HepG2 (cell line): ENCODE measurements at regions not wholly inside any gene's neighbourhood (a gene's known extent, or its start where the extent isn't known, plus 50 kb on each side); places are given as distances from the start of the nearest gene placed in this dataset.

Experiments
- ATAC-seq: fragments of 200-7000 bp; cut with Tn5 transposase; 3 replicates; pipeline ENCODE4 v1.9.1; 2020; ENCODE audit warnings: mild to moderate bottlenecking, moderate library complexity
- BruUV-seq: library from RNA; stranded (reverse); fragments of 400-500 nt; replicated peaks from 2 replicates; lab custom pipeline; 2021; lab: Mats Ljungman, UMichigan
- CTCF ChIA-PET: fragments of 300-600 bp; formaldehyde crosslinking; extraction: SDS; loops from one replicate; lab custom pipeline; 2021; ENCODE audit warnings: low total read pairs, inconsistent platforms, low intra/inter-chr PET ratio; lab: Yijun Ruan, JAX
- POLR2A ChIA-PET: fragments of 350-600 bp; sonication (Branson Sonifier 250); formaldehyde crosslinking; loops from one replicate; lab custom pipeline; 2020; ENCODE audit warnings: antibody characterized with exemption, inconsistent platforms; lab: Yijun Ruan, JAX
- DNase-seq: peaks from one replicate; pipeline ENCODE4 v3.0.0-alpha.2; 2015; ENCODE audit warnings: low spot score
- FAIRE-seq: peaks from 3 replicates; lab custom pipeline; 2011; peaks lifted over from hg19 to GRCh38; lab: Jason Lieb, UNC
- H2AFZ ChIP-seq: one replicate; pipeline ENCODE4 v1.6.1; 2011; ENCODE audit warnings: low read length, inconsistent platforms
- H3K27ac ChIP-seq: fragments of 300-600 bp; 3 replicates; pipeline ENCODE4 v1.8.0; 2011; ENCODE audit warnings: mixed run types, mild to moderate bottlenecking, mixed read lengths, low read length, inconsistent platforms; ENCODE audit not compliant: insufficient read depth; ENCODE audit errors: extremely low read length
- H3K27me3 ChIP-seq, 2 experiments: fragments of 200-600 bp in 1 of 2; 2 replicates in 1 of 2; 3 replicates in 1 of 2; pipeline versions ENCODE4 v1.6.0 to v1.8.0; 2011; ENCODE audit warnings: low read length in 2 of 2, mild to moderate bottlenecking in 2 of 2, moderate library complexity in 2 of 2, inconsistent platforms in 1 of 2; ENCODE audit not compliant: insufficient read depth in 2 of 2, control insufficient read depth in 1 of 2
- H3K36me3 ChIP-seq, 2 experiments: fragments of 200-600 bp in 1 of 2; replicated peaks in 1 of 2; 2 replicates in 1 of 2; 3 replicates in 1 of 2; pipeline versions ENCODE4 v1.5.1 to v1.8.0; 2011; ENCODE audit warnings: low read length in 2 of 2, inconsistent platforms in 1 of 2; ENCODE audit not compliant: insufficient read depth in 2 of 2, control insufficient read depth in 1 of 2
- H3K4me1 ChIP-seq: 2 replicates; pipeline ENCODE4 v1.5.1; 2012; ENCODE audit warnings: low read length, inconsistent platforms; ENCODE audit not compliant: insufficient read depth
- H3K4me2 ChIP-seq: 2 replicates; pipeline ENCODE4 v1.6.0; 2011; ENCODE audit warnings: low read depth, low read length, inconsistent platforms
- H3K4me3 ChIP-seq, 3 experiments: fragments of 200-600 bp in 1 of 3; sonication (generic), shearing (Covaris generic) in 1 of 3; replicated peaks in 1 of 3; 2 replicates each; pipeline ENCODE4 v1.5.1; 2011 to 2016; ENCODE audit warnings: low read length in 3 of 3, inconsistent platforms in 2 of 3, low read depth in 2 of 3, mild to moderate bottlenecking in 2 of 3, control low read depth in 1 of 3, mixed read lengths in 1 of 3; ENCODE audit not compliant: insufficient read depth in 1 of 3
- H3K79me2 ChIP-seq: one replicate; pipeline ENCODE4 v1.6.1; 2011; ENCODE audit warnings: low read length, inconsistent platforms; ENCODE audit not compliant: insufficient read depth
- H3K9ac ChIP-seq: 2 replicates; pipeline ENCODE4 v1.6.0; 2011; ENCODE audit warnings: mild to moderate bottlenecking, low read depth, low read length, inconsistent platforms; ENCODE audit not compliant: insufficient read depth
- H3K9me3 ChIP-seq: 2 replicates; pipeline ENCODE4 v1.5.1; 2012; ENCODE audit warnings: mild to moderate bottlenecking, low read length
- H4K20me1 ChIP-seq: 2 replicates; pipeline ENCODE4 v1.6.0; 2011; ENCODE audit warnings: inconsistent platforms, mild to moderate bottlenecking, low read length, moderate library complexity; ENCODE audit not compliant: insufficient read depth
- FOSL2 ChIP-seq: sonication (generic); formaldehyde crosslinking; IDR thresholded peaks from 2 replicates; pipeline ENCODE4 v1.4.0; 2020; ENCODE audit warnings: missing genetic modification reagents
- MAFK ChIP-seq, 2 experiments: IDR thresholded peaks in 1 of 2; conservative IDR thresholded peaks in 1 of 2; 2 replicates each; pipeline ENCODE4 v1.6.1; 2011; ENCODE audit warnings: improper control_type of control experiment in 2 of 2, low read length in 2 of 2
- NFE2L2 ChIP-seq: fragments of 150-350 bp; IDR thresholded peaks from 2 replicates; pipeline ENCODE4 v1.6.1; 2014; ENCODE audit warnings: low read length
- PHB2 ChIP-seq: fragments of 450-650 bp; IDR thresholded peaks from 2 replicates; pipeline ENCODE4 v1.6.1; 2018; ENCODE audit not compliant: partially characterized antibody
- RARA ChIP-seq: IDR thresholded peaks from 2 replicates; pipeline ENCODE4 v1.6.1; 2016; ENCODE audit warnings: missing genetic modification reagents, missing compliant biosample characterization
- WGBS: methylation state at CpG from one replicate; pipeline ENCODE4 v1.1.6; 2017; ENCODE audit warnings: low lambda C conversion rate; 5-methylcytosine and 5-hydroxymethylcytosine counted together
- in situ Hi-C: cut with HindIII; loops from 2 replicates; pipeline ENCODE4 v1.10.0; 2017; ENCODE audit warnings: low pct_unique_long_range_greater_than_20kb; ENCODE audit not compliant: extremely low pct_ligation_motif_present
- intact Hi-C: fragments of 100-400 bp; cut with micrococcal nuclease; formaldehyde crosslinking; loops from one replicate; pipeline ENCODE4 v1.10.0; 2022; ENCODE audit not compliant: unreplicated experiment

- Histone ChIP-seq H3K4me2 (no peak overlapping the region), H3K27me3 (peaks cover 1 to 9% of the 10 kb centered on the region in 2 experiments; a peak in 1 of 5 replicates), H3K9ac (no peak overlapping the region), H2AFZ (no peak overlapping the region), H3K27ac (no peak overlapping the region), H3K4me1 (peaks cover 7% of the 10 kb centered on the region; the same call in 1 of the 2 replicates), H3K9me3 (no peaks in the 10 kb centered on the region), H3K79me2 (no peaks in the 10 kb centered on the region), H3K36me3 (no peaks in the 10 kb centered on the region), H4K20me1 (no peaks in the 10 kb centered on the region), H3K4me3 (no peak overlapping the region)
- 9% methylated on average over 8 of the region's 8 CpGs for WGBS
- DNase-seq, result no peak
- in situ Hi-C loops (no loop called here), intact Hi-C loops (no loop called here)
- ATAC-seq, result no peak; the same call in 2 of the 3 replicates
- TF ChIP-seq PHB2, result no peak
- no TSS peak for BruUV-seq
- CTCF ChIA-PET, result no interaction called here
- no peak for FAIRE-seq
- POLR2A ChIA-PET, result no interaction called here
Observed at GRCh38 chr20:61115364-61116065, 136.5 kb upstream of the CDH4 start.

GRCh38 chr20:61117725-61118124 is 134.3 kb upstream of the CDH4 start:
- Histone ChIP-seq H3K36me3 (no peaks in the 10 kb centered on the region), H3K9me3 (no peaks in the 10 kb centered on the region), H3K27ac (no peak overlapping the region), H2AFZ (no peak overlapping the region), H3K27me3 (peaks cover 1 to 21% of the 10 kb centered on the region in 2 experiments; a peak in 2 of 5 replicates), H4K20me1 (no peaks in the 10 kb centered on the region), H3K4me3 (no peak overlapping the region), H3K4me2 (no peak overlapping the region), H3K79me2 (no peaks in the 10 kb centered on the region), H3K9ac (no peak overlapping the region), H3K4me1 (peaks cover 7% of the 10 kb centered on the region; the same call in 1 of the 2 replicates)
- TF ChIP-seq MAFK (conservative IDR thresholded peaks at IDR 0.05 in 1 of 2, IDR thresholded peaks at IDR 0.05 in 1 of 2; ENCODE audit: low read length in 2 of 2) (peak; percentile 3 to 35; a peak in 2 of 4 replicates), RARA (CRISPR knock-in tag) (no peak), NFE2L2 (peak; percentile 84), FOSL2 (CRISPR knock-in tag) (peak; percentile 70)
- ATAC-seq, result peak; percentile 54
- in situ Hi-C loops (no loop called here), intact Hi-C loops (no loop called here)
- FAIRE-seq, result no peak
- ChIA-PET CTCF (no interaction called here), POLR2A (no interaction called here)
- WGBS, result 1% methylated on average over 5 of the region's 5 CpGs
- no peak for DNase-seq
- no TSS peak for BruUV-seq
